Loucy (cell line): ENCODE measurements at regions not wholly inside any gene's neighbourhood (a gene's known extent, or its start where the extent isn't known, plus 50 kb on each side); places are given as distances from the start of the nearest gene placed in this dataset.

ENCODE experiments used
- H2AFZ ChIP-seq: fragments of 200-600 bp; sonication (generic); 2 replicates; pipeline ENCODE4 v1.6.0; 2016; ENCODE audit warnings: antibody characterized with exemption, mild to moderate bottlenecking, low read length, moderate library complexity
- H3F3A ChIP-seq: fragments of 200-600 bp; 2 replicates; pipeline ENCODE4 v1.6.0; 2016; ENCODE audit warnings: antibody characterized with exemption, low read depth, mild to moderate bottlenecking
- H3K27me3 ChIP-seq: fragments of 200-600 bp; sonication (generic); 2 replicates; pipeline ENCODE4 v1.6.1; 2014; ENCODE audit warnings: low read length, mild to moderate bottlenecking; ENCODE audit not compliant: insufficient read depth, poor library complexity, severe bottlenecking
- H3K36me3 ChIP-seq: fragments of 200-600 bp; sonication (generic); 2 replicates; pipeline ENCODE4 v1.6.1; 2016; ENCODE audit warnings: low read length; ENCODE audit not compliant: insufficient read depth
- H3K4me1 ChIP-seq: fragments of 200-600 bp; sonication (generic); 2 replicates; pipeline ENCODE4 v1.5.1; 2014; ENCODE audit warnings: low read length, mild to moderate bottlenecking; ENCODE audit not compliant: insufficient read depth, poor library complexity, severe bottlenecking
- H3K4me2 ChIP-seq: fragments of 200-600 bp; sonication (generic); 2 replicates; pipeline ENCODE4 v1.6.0; 2014; ENCODE audit warnings: antibody characterized with exemption, low read length, low read depth, mild to moderate bottlenecking; ENCODE audit not compliant: poor library complexity, severe bottlenecking
- H3K4me3 ChIP-seq: fragments of 200-600 bp; sonication (generic); 2 replicates; pipeline ENCODE4 v1.5.1; 2014; ENCODE audit warnings: low read length, mild to moderate bottlenecking, mixed read lengths; ENCODE audit not compliant: poor library complexity, severe bottlenecking
- H3K79me2 ChIP-seq: fragments of 200-600 bp; sonication (generic); 2 replicates; pipeline ENCODE4 v1.6.1; 2014; ENCODE audit warnings: low read length; ENCODE audit not compliant: insufficient read depth
- H3K9ac ChIP-seq: fragments of 200-600 bp; sonication (generic); 2 replicates; pipeline ENCODE4 v1.6.0; 2014; ENCODE audit warnings: mild to moderate bottlenecking, low read depth, low read length, moderate library complexity; ENCODE audit not compliant: poor library complexity, severe bottlenecking
- H3K9me2 ChIP-seq: fragments of 200-600 bp; sonication (generic); replicated peaks from 2 replicates; pipeline ENCODE4 v1.6.1; 2016; ENCODE audit warnings: low read depth, low read length, mixed read lengths
- H3K9me3 ChIP-seq: fragments of 200-600 bp; sonication (generic); 2 replicates; pipeline ENCODE4 v1.6.1; 2014; ENCODE audit warnings: mild to moderate bottlenecking, antibody characterized with exemption, low read length, low read depth; ENCODE audit not compliant: insufficient read depth
- H4K20me1 ChIP-seq: fragments of 200-600 bp; sonication (generic); 2 replicates; pipeline ENCODE4 v1.6.0; 2014; ENCODE audit warnings: antibody characterized with exemption, low read length, mild to moderate bottlenecking; ENCODE audit not compliant: insufficient read depth, poor library complexity, severe bottlenecking
- EZH2phosphoT487 ChIP-seq: fragments of 200-600 bp; IDR thresholded peaks from 2 replicates; pipeline ENCODE4 v1.6.1; 2018; ENCODE audit warnings: antibody characterized with exemption, mild to moderate bottlenecking, moderate library complexity, borderline replicate concordance
- TF ChIP-seq, protein P1 (sequence below): fragments of 200-600 bp; sonication (generic); conservative IDR thresholded peaks from 2 replicates; pipeline ENCODE4 v1.5.1; 2014; ENCODE audit warnings: mild to moderate bottlenecking, antibody characterized with exemption, low read length

GRCh38 chr20:53752971-53753879 is 159.6 kb upstream of the ZNF217 start:
- H3K4me2 ChIP-seq: peak overlapping the region; percentile 71
- H2AFZ ChIP-seq: peak overlapping the region; percentile 44
- H3K36me3 ChIP-seq: no peaks in the 10 kb centered on the region
- no peaks in the 10 kb centered on the region for H3K27me3 ChIP-seq
- no peaks in the 10 kb centered on the region for H4K20me1 ChIP-seq
- H3K4me1 ChIP-seq: peaks cover 78% of the 10 kb centered on the region
- H3K9me2 ChIP-seq: no peaks in the 10 kb centered on the region
- no peak for TF ChIP-seq EZH2phosphoT487
- TF ChIP-seq, protein P1, sequence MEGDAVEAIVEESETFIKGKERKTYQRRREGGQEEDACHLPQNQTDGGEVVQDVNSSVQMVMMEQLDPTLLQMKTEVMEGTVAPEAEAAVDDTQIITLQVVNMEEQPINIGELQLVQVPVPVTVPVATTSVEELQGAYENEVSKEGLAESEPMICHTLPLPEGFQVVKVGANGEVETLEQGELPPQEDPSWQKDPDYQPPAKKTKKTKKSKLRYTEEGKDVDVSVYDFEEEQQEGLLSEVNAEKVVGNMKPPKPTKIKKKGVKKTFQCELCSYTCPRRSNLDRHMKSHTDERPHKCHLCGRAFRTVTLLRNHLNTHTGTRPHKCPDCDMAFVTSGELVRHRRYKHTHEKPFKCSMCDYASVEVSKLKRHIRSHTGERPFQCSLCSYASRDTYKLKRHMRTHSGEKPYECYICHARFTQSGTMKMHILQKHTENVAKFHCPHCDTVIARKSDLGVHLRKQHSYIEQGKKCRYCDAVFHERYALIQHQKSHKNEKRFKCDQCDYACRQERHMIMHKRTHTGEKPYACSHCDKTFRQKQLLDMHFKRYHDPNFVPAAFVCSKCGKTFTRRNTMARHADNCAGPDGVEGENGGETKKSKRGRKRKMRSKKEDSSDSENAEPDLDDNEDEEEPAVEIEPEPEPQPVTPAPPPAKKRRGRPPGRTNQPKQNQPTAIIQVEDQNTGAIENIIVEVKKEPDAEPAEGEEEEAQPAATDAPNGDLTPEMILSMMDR: no peak
- H3K9ac ChIP-seq: peak overlapping the region; percentile 60
- H3F3A ChIP-seq: peaks cover 19% of the 10 kb centered on the region
- H3K4me3 ChIP-seq: no peak overlapping the region
- no peaks in the 10 kb centered on the region for H3K79me2 ChIP-seq
- no peaks in the 10 kb centered on the region for H3K9me3 ChIP-seq

DNA sequence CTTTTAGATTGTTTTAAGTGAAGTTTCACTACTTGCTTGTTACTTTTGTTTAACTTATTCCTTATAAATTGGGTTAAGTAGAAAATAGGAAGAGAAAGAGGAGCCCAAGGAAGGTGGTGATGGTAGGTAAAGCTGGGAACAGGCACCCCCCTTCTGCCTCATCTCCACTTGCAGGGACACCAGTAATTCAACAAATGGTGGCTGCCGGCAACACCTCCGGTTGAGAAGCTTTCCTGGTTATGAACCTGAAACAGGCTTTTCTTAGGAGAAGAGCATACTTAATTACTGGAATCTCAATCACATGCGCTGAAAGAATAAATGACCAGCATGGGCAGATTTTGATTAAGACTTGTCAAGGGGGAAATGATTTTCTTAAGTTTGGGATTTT is 158.9 kb upstream of the ZNF217 start:
- peaks cover 19% of the 10 kb centered on the region for H3F3A ChIP-seq

DNA sequence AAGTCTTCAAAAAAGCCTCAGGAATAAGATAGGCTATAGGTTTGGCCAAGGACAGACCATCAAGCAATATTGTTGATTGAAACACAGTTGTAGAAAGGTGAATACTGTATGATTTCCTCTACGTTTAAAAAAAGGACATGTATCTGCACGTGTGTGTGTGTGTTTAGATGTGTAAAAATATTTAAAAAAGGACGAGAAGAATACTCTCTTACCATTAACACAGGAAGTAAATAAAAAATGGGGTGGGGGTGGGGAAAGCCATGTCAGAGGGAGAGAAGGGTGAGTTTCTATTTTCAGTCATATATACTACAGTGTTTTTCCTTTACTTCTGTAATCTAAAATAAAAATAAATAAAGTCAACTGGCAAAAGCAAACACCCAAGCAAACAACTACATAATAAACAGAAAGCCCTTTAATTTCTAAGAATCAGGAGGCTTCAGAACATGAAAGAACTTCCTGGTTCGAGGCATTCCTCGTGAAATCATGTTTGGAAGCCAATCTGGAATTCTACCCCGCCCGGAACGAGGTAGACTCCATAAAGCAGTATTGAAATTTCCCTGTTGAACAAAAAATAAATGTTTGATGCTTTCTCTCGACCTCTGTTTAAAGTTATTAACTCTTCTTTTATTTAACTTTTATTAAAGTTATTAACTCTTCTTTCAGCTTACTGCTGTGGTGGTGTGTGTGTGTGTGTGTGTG is 158.1 kb upstream of the ZNF217 start:
- peaks cover 78% of the 10 kb centered on the region for H3K4me1 ChIP-seq
- H4K20me1 ChIP-seq: no peaks in the 10 kb centered on the region
- H3K79me2 ChIP-seq: no peaks in the 10 kb centered on the region
- no peaks in the 10 kb centered on the region for H3K27me3 ChIP-seq
- H3F3A ChIP-seq: peaks cover 19% of the 10 kb centered on the region
- TF ChIP-seq, protein P1: no peak
- TF ChIP-seq EZH2phosphoT487: no peak
- H3K9me2 ChIP-seq: no peaks in the 10 kb centered on the region
- H3K36me3 ChIP-seq: no peaks in the 10 kb centered on the region
- peak overlapping the region; percentile 46 for H3K4me2 ChIP-seq
- no peaks in the 10 kb centered on the region for H3K9me3 ChIP-seq
- peak overlapping the region; percentile 23 for H3K4me3 ChIP-seq
- peak overlapping the region; percentile 60 for H3K9ac ChIP-seq
- peak overlapping the region; percentile 44 for H2AFZ ChIP-seq

More for the DNA sequence above, 158.9 kb upstream of the ZNF217 start:
- TF ChIP-seq, protein P1: no peak
- TF ChIP-seq EZH2phosphoT487: no peak
- Histone ChIP-seq H3K27me3 (no peaks in the 10 kb centered on the region), H2AFZ (peak overlapping the region; percentile 44), H4K20me1 (no peaks in the 10 kb centered on the region), H3K36me3 (no peaks in the 10 kb centered on the region), H3K9ac (peak overlapping the region; percentile 60), H3K9me3 (no peaks in the 10 kb centered on the region), H3K4me2 (peak overlapping the region; percentile 46), H3K4me3 (no peak overlapping the region), H3K9me2 (no peaks in the 10 kb centered on the region), H3K4me1 (peaks cover 78% of the 10 kb centered on the region), H3K79me2 (no peaks in the 10 kb centered on the region)
